Cardiac fibroblast (primary cell): ENCODE measurements at regions not wholly inside any gene's neighbourhood (a gene's known extent, or its start where the extent isn't known, plus 50 kb on each side); places are given as distances from the start of the nearest gene placed in this dataset.
"Not testable (repeated sequence)": the region's sequence is repeated elsewhere in the genome, so short reads cannot be mapped to it uniquely, and the experiment has no call there.

Source experiments
- DNase-seq, 2 donors: peaks; one replicate each; pipeline versions ENCODE4 v3.0.0 to v3.0.0-alpha.2; 2010; ENCODE audit warnings: low read depth in 2 of 2
- H3K4me3 ChIP-seq, 2 donors: replicated peaks in 1 of 2; 1 replicate in 1 of 2; 2 replicates in 1 of 2; pipeline ENCODE4 v1.5.1; 2011; ENCODE audit warnings: low read depth in 2 of 2, low read length in 2 of 2, mild to moderate bottlenecking in 2 of 2, moderate library complexity in 1 of 2
- TF ChIP-seq, protein P1 (sequence below): IDR thresholded peaks from one replicate; pipeline ENCODE4 v1.5.1; 2011; ENCODE audit warnings: low read depth, mild to moderate bottlenecking, low read length, inconsistent platforms

GRCh38 chr6:169406804-169407203 lies 153.2 kb upstream of the THBS2 start:
- DNase-seq: no peak
- TF ChIP-seq, protein P1, sequence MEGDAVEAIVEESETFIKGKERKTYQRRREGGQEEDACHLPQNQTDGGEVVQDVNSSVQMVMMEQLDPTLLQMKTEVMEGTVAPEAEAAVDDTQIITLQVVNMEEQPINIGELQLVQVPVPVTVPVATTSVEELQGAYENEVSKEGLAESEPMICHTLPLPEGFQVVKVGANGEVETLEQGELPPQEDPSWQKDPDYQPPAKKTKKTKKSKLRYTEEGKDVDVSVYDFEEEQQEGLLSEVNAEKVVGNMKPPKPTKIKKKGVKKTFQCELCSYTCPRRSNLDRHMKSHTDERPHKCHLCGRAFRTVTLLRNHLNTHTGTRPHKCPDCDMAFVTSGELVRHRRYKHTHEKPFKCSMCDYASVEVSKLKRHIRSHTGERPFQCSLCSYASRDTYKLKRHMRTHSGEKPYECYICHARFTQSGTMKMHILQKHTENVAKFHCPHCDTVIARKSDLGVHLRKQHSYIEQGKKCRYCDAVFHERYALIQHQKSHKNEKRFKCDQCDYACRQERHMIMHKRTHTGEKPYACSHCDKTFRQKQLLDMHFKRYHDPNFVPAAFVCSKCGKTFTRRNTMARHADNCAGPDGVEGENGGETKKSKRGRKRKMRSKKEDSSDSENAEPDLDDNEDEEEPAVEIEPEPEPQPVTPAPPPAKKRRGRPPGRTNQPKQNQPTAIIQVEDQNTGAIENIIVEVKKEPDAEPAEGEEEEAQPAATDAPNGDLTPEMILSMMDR: no peak
- H3K4me3 ChIP-seq: no peak overlapping the region

DNA sequence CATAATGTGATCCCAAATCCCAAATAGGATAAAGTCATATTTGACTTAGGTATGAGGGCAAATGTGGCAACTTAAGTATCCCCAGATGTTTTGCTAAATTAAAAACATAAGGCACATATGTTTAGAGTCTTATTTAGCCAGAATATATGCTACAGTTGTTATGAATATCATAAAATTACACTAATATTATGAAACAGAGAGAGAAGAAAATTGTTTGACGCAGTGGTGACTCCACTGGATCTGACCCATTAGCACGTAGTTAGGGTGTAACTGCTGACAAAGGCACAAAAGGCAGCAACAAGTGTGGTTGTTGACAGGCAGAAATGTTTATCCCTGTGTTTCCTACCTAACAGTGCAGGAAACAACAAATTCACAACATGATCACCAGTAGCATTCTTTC lies 152.4 kb upstream of the THBS2 start:
- TF ChIP-seq, protein P1: no peak
- no peak for DNase-seq
- H3K4me3 ChIP-seq: no peak overlapping the region

GRCh38 chr6:169404828-169405227 lies 151.2 kb upstream of the THBS2 start:
- TF ChIP-seq, protein P1: no peak
- no peak overlapping the region for H3K4me3 ChIP-seq
- no peak for DNase-seq

DNA sequence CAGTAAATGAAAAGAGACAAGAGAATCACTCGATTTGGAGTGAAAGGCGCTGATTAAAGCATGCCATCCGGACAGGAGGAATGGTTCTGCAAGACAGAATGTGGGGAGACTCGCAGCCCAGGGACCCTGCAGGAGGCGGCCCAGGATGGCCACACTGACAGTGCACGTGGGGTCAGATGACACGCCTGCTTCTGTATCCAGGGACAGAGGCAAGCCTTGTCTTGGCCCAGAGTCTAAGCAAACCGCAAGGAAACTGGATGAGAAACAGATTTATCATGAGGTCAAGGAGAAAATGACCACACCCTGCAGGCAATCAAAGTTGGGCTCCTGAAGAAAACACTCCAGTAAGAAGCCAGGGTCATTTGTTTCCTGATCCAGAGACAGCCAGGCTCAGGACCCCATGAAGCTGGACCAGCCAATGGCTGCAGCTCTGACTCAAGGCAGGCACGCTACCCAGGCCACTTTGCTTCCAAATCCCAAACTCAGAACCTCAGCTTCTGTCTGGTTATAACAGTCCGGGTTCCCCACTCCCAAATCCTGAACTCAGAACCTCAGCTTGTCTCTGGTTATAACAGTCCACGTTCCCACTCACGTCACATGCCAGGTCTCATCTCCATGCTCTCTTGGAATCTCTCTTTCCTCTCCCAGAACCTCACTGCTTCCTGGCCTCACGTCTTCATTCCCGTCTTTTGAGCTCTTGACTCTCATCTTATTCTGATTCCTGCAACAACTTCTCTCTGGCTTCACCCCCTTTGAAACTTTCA lies 144.9 kb upstream of the THBS2 start:
- no peak overlapping the region for H3K4me3 ChIP-seq
- TF ChIP-seq, protein P1: no peak
- DNase-seq: no peak

DNA sequence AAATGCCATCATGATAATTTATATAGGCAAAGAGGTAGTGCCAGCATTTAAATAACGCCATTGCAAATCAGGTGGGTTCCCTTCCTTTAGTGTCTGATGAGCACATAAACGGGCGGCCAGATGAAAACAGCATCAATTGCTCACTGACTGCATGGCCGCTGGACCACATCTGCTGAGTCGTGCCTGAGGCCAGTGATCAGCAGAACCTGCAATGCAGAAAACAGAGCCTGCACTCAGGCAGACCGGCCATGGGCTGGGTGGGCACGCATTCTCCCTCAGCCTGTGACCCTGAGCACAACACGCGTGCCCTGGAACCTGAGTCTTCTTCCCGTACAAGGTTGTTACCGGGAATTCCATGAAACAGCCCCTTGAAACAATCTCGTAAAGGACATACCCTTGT lies 144.0 kb upstream of the THBS2 start:
- no peak for DNase-seq
- no peak overlapping the region for H3K4me3 ChIP-seq
- TF ChIP-seq, protein P1: no peak

DNA sequence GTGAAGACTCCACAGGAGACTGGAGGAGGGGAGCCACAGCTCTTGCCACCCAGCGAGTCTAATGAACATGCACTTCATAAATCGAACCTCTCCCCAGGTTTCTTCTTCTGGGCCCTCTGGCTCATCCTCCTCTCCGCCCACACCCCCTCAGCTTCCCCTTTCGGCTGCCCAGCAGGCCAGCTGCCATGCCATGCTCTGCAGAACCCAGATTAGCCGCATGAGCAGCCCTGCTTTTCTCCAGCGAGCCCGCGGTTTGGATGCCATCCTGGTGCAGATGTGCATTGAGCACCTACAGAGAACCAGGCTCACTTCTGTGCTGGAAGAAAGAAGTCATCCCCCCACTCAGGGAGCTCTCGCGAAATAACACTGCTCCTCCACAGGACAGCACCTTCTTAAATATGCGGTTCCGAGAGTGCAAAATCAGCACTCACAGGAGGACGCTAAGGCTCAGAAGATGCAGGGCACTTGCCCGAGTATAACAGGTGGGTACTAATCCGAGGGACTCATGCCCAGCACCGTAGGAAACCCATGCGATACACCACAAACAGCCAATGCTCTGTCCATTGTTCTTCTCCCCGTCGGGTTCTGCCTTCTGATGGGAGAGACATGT lies 143.0 kb upstream of the THBS2 start:
- no peak for DNase-seq
- no peak overlapping the region for H3K4me3 ChIP-seq
- TF ChIP-seq, protein P1: no peak

GRCh38 chr6:169396009-169396539 lies 142.4 kb upstream of the THBS2 start:
- DNase-seq, H3K4me3 ChIP-seq: not testable (repeated sequence)
